H9 (cell line): ENCODE measurements at regions not wholly inside any gene's neighbourhood (a gene's known extent, or its start where the extent isn't known, plus 50 kb on each side); places are given as distances from the start of the nearest gene placed in this dataset.
A peak's percentile ranks its signal among the peaks of the same experiment; 100 is the strongest.

Experiments
- DNase-seq: peaks from one replicate; pipeline ENCODE4 v3.0.0-alpha.2; 2017
- H2AFZ ChIP-seq: one replicate; pipeline ENCODE4 v1.6.1; 2013; ENCODE audit warnings: mild to moderate bottlenecking, low read length, control low read depth, moderate library complexity
- H2AK5ac ChIP-seq: 2 replicates; pipeline ENCODE4 v1.6.1; 2013; ENCODE audit warnings: low read length, control low read depth, mixed read lengths; ENCODE audit not compliant: insufficient read length
- H2BK120ac ChIP-seq: one replicate; pipeline ENCODE4 v1.6.1; 2013; ENCODE audit warnings: low read depth, mild to moderate bottlenecking, low read length, control low read depth, inconsistent platforms; ENCODE audit not compliant: poor library complexity, severe bottlenecking
- H2BK12ac ChIP-seq: 2 replicates; pipeline ENCODE4 v1.6.1; 2013; ENCODE audit warnings: low read length, control low read depth, mixed read lengths, low read depth; ENCODE audit not compliant: insufficient read length
- H2BK15ac ChIP-seq: 2 replicates; pipeline ENCODE4 v1.6.1; 2013; ENCODE audit warnings: low read depth, low read length, control low read depth
- H2BK20ac ChIP-seq: one replicate; pipeline ENCODE4 v1.6.1; 2013; ENCODE audit warnings: low read depth, mild to moderate bottlenecking, low read length, control low read depth, inconsistent platforms; ENCODE audit not compliant: poor library complexity, severe bottlenecking
- H2BK5ac ChIP-seq: 2 replicates; pipeline ENCODE4 v1.6.1; 2013; ENCODE audit warnings: low read length, control low read depth, mixed read lengths; ENCODE audit not compliant: insufficient read length
- H3K14ac ChIP-seq: 2 replicates; pipeline ENCODE4 v1.6.1; 2013; ENCODE audit warnings: low read length, control low read depth; ENCODE audit not compliant: insufficient read depth
- H3K18ac ChIP-seq: 2 replicates; pipeline ENCODE4 v1.6.1; 2013; ENCODE audit warnings: low read depth, mild to moderate bottlenecking, mixed read lengths, low read length, control low read depth; ENCODE audit not compliant: insufficient read length
- H3K23ac ChIP-seq: 2 replicates; pipeline ENCODE4 v1.6.1; 2013; ENCODE audit warnings: low read length, control low read depth, mixed read lengths, low read depth; ENCODE audit not compliant: insufficient read length
- H3K23me2 ChIP-seq: 2 replicates; pipeline ENCODE4 v1.6.1; 2013; ENCODE audit warnings: low read depth, mild to moderate bottlenecking, mixed read lengths, low read length, control low read depth; ENCODE audit not compliant: insufficient read length, poor library complexity, severe bottlenecking
- H3K27ac ChIP-seq: 2 replicates; pipeline ENCODE4 v1.5.1; 2013; ENCODE audit warnings: low read length, control low read depth, mixed read lengths, low read depth; ENCODE audit not compliant: insufficient read length
- H3K27me3 ChIP-seq: 2 replicates; pipeline ENCODE4 v1.6.1; 2013; ENCODE audit warnings: low read length, control low read depth, inconsistent platforms; ENCODE audit not compliant: insufficient read depth
- H3K4ac ChIP-seq: 2 replicates; pipeline ENCODE4 v1.6.1; 2013; ENCODE audit warnings: low read depth, mild to moderate bottlenecking, control low read depth, inconsistent platforms, low read length, moderate library complexity
- H3K4me1 ChIP-seq: 2 replicates; pipeline ENCODE4 v1.6.1; 2013; ENCODE audit warnings: low read length, control low read depth, inconsistent platforms; ENCODE audit not compliant: insufficient read depth
- H3K4me2 ChIP-seq: 2 replicates; pipeline ENCODE4 v1.6.1; 2013; ENCODE audit warnings: low read length, control low read depth, mixed read lengths; ENCODE audit not compliant: insufficient read length, insufficient read depth
- H3K56ac ChIP-seq: 2 replicates; pipeline ENCODE4 v1.6.1; 2013; ENCODE audit warnings: low read depth, mild to moderate bottlenecking, mixed read lengths, low read length, control low read depth; ENCODE audit not compliant: insufficient read length
- H3K79me1 ChIP-seq: 2 replicates; pipeline ENCODE4 v1.6.1; 2013; ENCODE audit warnings: low read depth, mild to moderate bottlenecking, moderate library complexity, low read length, control low read depth, inconsistent platforms; ENCODE audit not compliant: insufficient read depth, poor library complexity, severe bottlenecking
- H3K79me2 ChIP-seq: 2 replicates; pipeline ENCODE4 v1.6.1; 2013; ENCODE audit warnings: low read length, control low read depth, inconsistent platforms; ENCODE audit not compliant: insufficient read depth
- H3K9ac ChIP-seq: 2 replicates; pipeline ENCODE4 v1.6.1; 2013; ENCODE audit warnings: low read length, control low read depth, mixed read lengths; ENCODE audit not compliant: insufficient read length; ENCODE audit errors: extremely low read depth
- H3K9me3 ChIP-seq: one replicate; pipeline ENCODE4 v1.6.1; 2013; ENCODE audit warnings: low read depth, low read length, inconsistent platforms; ENCODE audit not compliant: control insufficient read depth
- H3T11ph ChIP-seq: one replicate; pipeline ENCODE4 v1.6.1; 2013; ENCODE audit warnings: mild to moderate bottlenecking, low read length, control low read depth, inconsistent platforms
- H4K20me1 ChIP-seq: one replicate; pipeline ENCODE4 v1.6.1; 2013; ENCODE audit not compliant: control insufficient read depth, insufficient read length, insufficient read depth
- H4K5ac ChIP-seq: 2 replicates; pipeline ENCODE4 v1.6.1; 2013; ENCODE audit warnings: low read depth, mild to moderate bottlenecking, mixed read lengths, low read length, control low read depth; ENCODE audit not compliant: insufficient read length
- H4K8ac ChIP-seq: replicated peaks from 2 replicates; pipeline ENCODE4 v1.6.1; 2013; ENCODE audit warnings: low read length, control low read depth, mixed read lengths, low read depth; ENCODE audit not compliant: insufficient read length
- H4K91ac ChIP-seq: 2 replicates; pipeline ENCODE4 v1.6.1; 2013; ENCODE audit warnings: low read depth, mild to moderate bottlenecking, moderate library complexity, mixed read lengths, low read length, control low read depth; ENCODE audit not compliant: insufficient read length
- H3K27ac Mint-ChIP-seq, 3 experiments: 2 replicates in 2 of 3; 3 replicates in 1 of 3; pipeline ENCODE4 v1.8.0; 2020 to 2021; ENCODE audit warnings: mixed read lengths in 3 of 3, mild to moderate bottlenecking in 1 of 3, moderate library complexity in 1 of 3
- H3K27me3 Mint-ChIP-seq: 2 replicates; pipeline ENCODE4 v1.8.0; 2021; ENCODE audit warnings: low read depth, mild to moderate bottlenecking, moderate library complexity, mixed read lengths
- H3K36me3 Mint-ChIP-seq, 3 experiments: 2 replicates in 2 of 3; 3 replicates in 1 of 3; pipeline ENCODE4 v1.8.0; 2020 to 2021; ENCODE audit warnings: low read depth in 3 of 3, mixed read lengths in 3 of 3; ENCODE audit not compliant: insufficient read depth in 1 of 3
- H3K4me1 Mint-ChIP-seq, 2 experiments: 2 replicates each; pipeline ENCODE4 v1.8.0; 2020; ENCODE audit warnings: mixed read lengths in 2 of 2
- H3K4me3 Mint-ChIP-seq, 2 experiments: 2 replicates in 1 of 2; 3 replicates in 1 of 2; pipeline ENCODE4 v1.8.0; 2020 to 2021; ENCODE audit warnings: mild to moderate bottlenecking in 2 of 2, mixed read lengths in 2 of 2, moderate library complexity in 1 of 2
- H3K9me3 Mint-ChIP-seq, 2 experiments: 2 replicates in 1 of 2; 3 replicates in 1 of 2; pipeline ENCODE4 v1.8.0; 2020; ENCODE audit warnings: mild to moderate bottlenecking in 2 of 2, mixed read lengths in 2 of 2, moderate library complexity in 1 of 2
- WGBS: extraction: QIAGEN DNeasy Blood & Tissue Kit; methylation state at CpG from one replicate; pipeline ENCODE4 v1.1.7; 2013; ENCODE audit warnings: missing lambda C conversion rate, low lambda C conversion rate, mixed read lengths; ENCODE audit not compliant: insufficient read length; ENCODE audit errors: extremely low coverage; 5-methylcytosine and 5-hydroxymethylcytosine counted together
- TF ChIP-seq, protein P1 (sequence below): fragments of 200-600 bp; sonication (generic); conservative IDR thresholded peaks from 3 replicates; pipeline ENCODE4 v1.8.0; 2021; ENCODE audit warnings: antibody characterized with exemption, mild to moderate bottlenecking

DNA sequence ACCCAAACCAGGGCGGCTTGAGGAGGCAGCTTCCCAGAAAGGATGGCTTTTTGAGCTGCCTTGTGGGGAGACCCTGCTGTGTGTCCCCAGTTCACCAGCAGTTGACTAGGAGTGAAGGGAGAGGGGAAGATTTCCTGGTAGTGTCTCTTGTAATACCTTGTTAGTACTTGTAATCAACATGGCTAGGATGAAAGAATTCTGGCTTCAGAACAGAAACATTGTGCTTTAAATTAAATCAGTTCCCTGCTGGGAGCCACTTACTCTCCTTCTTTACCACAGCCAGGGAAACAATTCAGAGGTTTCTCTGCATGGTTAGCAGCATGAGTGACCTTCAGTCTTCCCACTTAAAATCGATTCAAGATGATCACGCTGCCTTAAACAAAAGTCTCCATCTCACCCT lies 525.4 kb upstream of the ID4 start:
- Histone ChIP-seq H4K8ac (no peak overlapping the region), H3K9ac (no peak overlapping the region), H3K4ac (no peak overlapping the region; the same call in 1 of the 2 replicates), H3K27me3 (no peaks in the 10 kb centered on the region), H3K4me1 (peaks cover 3% of the 10 kb centered on the region; the same call in 1 of the 2 replicates), H3K79me1 (no peaks in the 10 kb centered on the region), H3K9me3 (no peaks in the 10 kb centered on the region), H3K23me2 (no peaks in the 10 kb centered on the region), H4K20me1 (no peaks in the 10 kb centered on the region), H3K18ac (peak overlapping the region; percentile 76), H3K23ac (no peak overlapping the region), H4K5ac (no peak overlapping the region), H3K79me2 (no peaks in the 10 kb centered on the region), H3K56ac (no peak overlapping the region), H2BK5ac (no peak overlapping the region), H2AK5ac (no peak overlapping the region), H3K14ac (peak overlapping the region; percentile 73; the same call in 1 of the 2 replicates), H3K4me2 (peak overlapping the region; percentile 82), H2BK15ac (no peak overlapping the region), H4K91ac (no peak overlapping the region), H2BK120ac (no peak overlapping the region), H3K27ac (peak overlapping the region; percentile 88), H2BK12ac (no peak overlapping the region), H2BK20ac (no peak overlapping the region), H3T11ph (no peak overlapping the region), H2AFZ (no peak overlapping the region)
- peak; percentile 29 for DNase-seq
- Mint-ChIP-seq H3K36me3 (peaks cover 0 to 6% (median 1%) of the 10 kb centered on the region in 3 experiments; a peak in 2 of 7 replicates), H3K4me1 (peaks cover 21 to 23% of the 10 kb centered on the region in 2 experiments), H3K9me3 (peaks cover 0 to 11% of the 10 kb centered on the region in 2 experiments; a peak in 3 of 5 replicates), H3K4me3 (peak overlapping the region in 1 of 2 experiments; percentile 39; a peak in 3 of 5 replicates), H3K27me3 (peaks cover 46% of the 10 kb centered on the region), H3K27ac (peak overlapping the region; percentile 84 to 99 (median 86); a peak in 6 of 7 replicates)
- TF ChIP-seq, protein P1, sequence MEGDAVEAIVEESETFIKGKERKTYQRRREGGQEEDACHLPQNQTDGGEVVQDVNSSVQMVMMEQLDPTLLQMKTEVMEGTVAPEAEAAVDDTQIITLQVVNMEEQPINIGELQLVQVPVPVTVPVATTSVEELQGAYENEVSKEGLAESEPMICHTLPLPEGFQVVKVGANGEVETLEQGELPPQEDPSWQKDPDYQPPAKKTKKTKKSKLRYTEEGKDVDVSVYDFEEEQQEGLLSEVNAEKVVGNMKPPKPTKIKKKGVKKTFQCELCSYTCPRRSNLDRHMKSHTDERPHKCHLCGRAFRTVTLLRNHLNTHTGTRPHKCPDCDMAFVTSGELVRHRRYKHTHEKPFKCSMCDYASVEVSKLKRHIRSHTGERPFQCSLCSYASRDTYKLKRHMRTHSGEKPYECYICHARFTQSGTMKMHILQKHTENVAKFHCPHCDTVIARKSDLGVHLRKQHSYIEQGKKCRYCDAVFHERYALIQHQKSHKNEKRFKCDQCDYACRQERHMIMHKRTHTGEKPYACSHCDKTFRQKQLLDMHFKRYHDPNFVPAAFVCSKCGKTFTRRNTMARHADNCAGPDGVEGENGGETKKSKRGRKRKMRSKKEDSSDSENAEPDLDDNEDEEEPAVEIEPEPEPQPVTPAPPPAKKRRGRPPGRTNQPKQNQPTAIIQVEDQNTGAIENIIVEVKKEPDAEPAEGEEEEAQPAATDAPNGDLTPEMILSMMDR: no peak
- WGBS: no CpG with 5 or more reads among the region's 3 CpGs
